ENCODE measurements at regions not wholly inside any gene's neighbourhood (a gene's known extent, or its start where the extent isn't known, plus 50 kb on each side); places are given as distances from the start of the nearest gene placed in this dataset.
A peak's percentile ranks its signal among the peaks of the same experiment; 100 is the strongest.
"Not testable (repeated sequence)": the region's sequence is repeated elsewhere in the genome, so short reads cannot be mapped to it uniquely, and the experiment has no call there.

DNA sequence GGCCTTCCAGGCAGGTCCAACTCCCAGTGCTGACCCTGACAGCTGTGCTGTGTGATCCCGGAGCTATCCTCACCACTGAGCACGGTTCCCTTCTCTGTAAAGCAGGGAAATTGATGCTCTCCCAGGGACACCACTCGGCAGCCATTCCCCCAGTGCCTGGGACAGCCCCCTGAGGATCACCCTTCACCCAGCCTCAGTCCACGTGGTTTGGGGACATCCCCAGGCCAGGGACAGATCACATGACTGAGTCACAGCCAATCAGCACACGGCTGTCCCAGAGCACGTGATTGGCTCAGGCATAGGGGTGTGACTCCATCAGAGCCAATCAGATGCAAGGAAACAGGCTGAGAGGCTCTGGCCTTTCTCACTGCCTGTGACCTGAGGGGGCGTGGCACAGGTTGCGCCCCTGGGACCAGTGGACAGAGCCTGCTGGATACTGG lies 68.8 kb upstream of the SFSWAP start:
- peak; percentile 28 to 55 (median 41) for DNase-seq

DNA sequence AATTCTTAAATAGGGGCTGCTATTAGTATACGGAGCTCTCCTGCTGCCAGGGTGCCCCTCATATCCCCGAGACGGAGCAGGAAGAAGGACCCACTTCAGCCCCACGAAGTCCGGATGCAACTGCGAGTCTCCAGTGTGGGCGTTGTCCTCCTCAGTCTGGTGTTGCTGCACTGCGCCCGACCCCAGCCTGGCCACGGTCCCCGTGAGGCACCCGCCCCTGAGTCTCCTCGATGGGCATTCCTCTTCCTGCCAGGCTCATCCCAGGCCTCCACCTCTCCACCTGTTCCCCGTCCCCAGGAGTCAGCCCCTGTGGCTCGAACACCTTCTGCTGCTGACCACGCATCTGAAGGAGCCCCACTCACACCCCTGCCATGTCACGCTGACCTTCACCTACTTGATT lies 68.1 kb upstream of the SFSWAP start:
- DNase-seq: no peak

DNA sequence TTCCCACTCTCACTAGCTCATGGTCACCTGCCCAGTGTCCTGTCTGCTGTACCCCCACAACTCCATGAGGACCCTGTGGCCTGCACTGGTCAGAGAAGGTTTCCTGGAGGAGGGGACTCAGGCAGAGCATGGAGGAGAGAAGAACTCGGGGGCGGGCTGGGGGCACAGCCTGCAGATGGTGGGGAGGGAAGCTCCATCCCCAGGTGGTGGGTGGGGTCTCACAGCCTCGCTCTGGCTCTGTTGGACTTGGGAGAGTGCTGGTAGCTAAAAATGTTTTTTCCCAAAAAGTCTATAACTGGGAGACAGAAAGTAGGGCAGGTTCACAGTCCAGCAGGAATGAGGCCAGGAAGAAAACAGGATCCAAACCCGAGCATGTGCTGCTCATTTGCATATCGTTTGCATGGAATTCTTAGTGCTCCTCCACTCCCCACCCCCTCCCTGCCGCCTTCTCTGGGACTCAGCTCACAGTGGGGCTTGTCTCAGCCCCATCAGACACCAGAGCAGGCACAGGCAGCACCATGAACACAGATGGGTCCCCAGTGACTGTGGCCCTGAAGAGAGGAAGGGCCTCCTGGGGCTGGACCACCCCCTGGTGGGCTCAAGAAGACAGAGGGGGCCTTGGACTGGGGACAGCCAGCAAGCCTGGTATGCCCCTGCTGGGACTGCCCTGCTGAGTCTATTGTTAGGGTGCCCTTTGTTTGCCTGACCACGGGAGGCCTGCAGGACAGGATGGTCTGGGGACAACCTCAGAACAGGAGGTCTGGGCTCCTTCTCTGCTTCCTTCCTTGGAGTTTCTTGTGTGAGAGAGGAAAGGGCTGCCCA lies 67.0 kb upstream of the SFSWAP start:
- no peak for DNase-seq

DNA sequence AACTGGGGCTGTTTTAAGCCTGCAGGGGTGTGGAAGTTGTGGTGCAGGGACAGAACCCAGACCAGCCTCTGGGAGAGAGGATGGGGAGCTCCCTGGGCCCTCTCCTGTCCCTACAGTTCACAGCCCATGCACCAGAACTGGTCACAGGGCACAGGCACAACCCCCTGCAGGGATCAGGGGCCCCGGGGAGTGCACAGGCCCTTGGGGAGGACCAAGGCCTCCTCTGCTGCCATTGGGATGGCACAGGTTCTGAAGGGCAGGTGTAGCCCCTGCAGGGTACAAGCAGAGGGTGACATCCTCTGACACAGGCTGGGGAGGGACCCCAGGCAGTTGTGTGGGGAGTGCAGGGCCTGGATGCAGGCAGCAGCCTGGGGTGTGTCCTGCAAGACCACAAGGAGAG lies 66.4 kb upstream of the SFSWAP start:
- no peak for DNase-seq

DNA sequence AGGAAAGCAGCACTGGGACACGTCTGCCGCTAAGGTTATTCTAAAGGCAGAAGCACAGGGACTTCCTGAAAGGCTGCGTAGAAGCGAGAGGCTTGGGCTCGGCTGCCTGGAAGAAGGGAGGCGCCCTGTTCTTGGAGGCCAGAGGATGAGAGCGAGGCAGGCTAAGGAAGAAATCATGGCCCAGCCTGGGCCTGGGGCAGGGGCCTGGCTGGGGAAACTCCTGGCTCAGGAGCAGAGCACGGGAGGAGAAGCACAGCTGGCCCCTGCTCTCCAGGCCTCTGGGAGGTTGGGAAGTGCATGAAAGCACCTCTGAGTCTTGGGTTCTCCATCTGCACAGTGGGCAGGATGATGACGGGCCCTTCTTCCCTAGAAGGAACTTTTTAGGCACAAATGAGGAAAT lies 66.0 kb upstream of the SFSWAP start:
- not testable (repeated sequence) for DNase-seq

DNA sequence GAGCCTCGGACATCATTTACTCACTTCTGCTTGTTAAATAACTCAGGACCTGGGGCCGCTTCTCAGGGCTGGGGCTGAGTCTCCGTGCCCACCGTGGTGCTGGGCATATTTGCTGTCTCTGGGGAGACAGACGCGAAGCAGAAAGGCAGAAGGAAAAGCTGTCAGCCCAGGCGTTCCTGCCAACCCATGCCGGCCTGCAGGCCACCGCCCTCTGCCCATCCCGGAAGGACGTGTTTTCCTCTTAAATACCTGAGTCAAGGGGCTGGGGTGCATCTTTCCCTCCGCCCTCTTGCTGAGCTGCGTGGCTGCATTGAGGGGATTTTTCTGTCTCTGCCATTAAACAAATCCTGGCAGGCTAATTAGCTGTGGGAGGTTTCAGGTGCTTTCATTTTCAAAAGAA lies 65.3 kb upstream of the SFSWAP start:
- DNase-seq: not testable (repeated sequence)

DNA sequence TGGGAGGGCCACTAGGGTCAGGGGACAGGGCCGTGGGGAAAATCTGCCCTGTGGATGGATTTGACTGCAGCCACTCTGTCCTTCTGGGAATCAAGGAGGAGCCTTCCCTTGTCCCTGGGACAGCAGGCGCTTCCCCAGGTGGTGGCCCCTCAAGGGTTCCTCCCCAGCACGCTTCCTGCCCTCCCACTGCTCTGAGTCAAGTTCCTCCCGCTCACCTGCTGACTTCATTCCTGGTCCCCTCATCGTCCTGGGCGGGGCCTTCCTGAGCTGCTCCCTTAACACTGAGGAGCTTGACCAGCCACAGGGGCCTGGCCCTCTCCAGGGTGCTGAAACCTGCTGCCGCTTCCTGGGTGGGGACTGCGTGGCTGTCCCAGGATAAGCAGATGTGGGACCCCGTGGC lies 64.4 kb upstream of the SFSWAP start:
- not testable (repeated sequence) for DNase-seq

DNA sequence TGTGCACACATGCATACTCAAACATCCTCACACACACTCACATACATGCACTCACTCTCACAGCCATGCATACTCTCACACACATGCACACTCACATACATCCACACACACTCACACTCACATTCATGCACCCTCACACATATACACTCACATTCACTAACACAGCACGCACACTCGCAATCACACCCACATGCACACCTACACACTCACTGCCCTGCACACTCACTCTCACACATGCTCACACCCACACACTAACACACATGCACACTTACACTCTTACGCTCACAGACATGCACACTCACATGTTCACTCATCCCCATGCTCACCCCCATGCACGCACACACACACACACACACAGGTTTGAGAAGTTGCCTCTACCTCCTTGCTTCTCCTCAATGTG lies 63.2 kb upstream of the SFSWAP start:
- no peak for DNase-seq

DNA sequence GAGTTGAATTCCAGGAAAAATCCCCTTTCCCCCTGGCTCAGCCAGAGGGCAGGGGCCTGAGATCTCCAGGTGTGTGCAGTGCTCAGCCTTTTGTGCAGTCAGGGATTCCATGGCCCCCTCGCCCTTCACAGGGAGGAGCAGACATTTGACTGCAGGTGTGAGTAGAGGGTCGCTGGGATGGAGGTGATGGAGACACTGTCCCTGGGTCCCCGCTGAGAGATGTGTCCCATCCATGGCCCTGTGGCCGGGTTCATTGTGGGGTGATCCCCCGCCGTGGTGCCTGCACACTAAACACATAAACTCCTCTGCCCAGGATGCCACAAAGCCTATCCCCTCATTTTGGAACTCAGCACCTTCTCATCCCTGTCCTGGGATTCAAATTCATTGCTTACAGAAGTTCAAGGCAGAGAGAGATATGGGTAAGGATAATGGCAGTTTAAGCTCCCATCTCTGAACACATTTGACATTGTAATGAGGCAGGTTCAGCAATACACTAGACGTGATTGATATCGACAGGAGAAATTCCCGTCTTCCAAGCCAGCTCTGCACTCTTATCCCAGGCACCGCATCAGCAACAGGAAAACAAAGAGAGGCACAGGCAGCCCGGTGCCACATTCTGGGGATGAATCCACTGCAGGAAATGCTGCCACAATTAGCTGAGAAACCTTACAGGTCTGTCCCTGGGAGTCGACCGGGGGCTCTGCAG lies 55.3 kb upstream of the SFSWAP start:
- not testable (repeated sequence) for DNase-seq

DNA sequence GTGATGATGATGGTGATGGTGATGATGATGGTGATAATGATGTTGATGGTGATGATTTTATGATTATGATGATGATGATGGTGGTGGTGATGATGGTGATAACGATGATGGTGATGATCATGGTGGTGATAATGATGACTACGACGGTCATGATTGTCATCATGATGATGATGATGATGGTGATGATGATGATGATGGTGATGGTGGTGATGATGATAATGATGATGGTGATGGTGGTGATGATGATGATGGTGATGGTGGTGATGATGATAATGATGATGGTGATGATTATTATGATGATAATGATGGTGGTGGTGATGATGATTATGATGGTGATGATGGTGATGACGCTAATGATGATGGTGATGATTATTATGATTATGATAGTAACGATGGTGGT lies 54.1 kb upstream of the SFSWAP start:
- not testable (repeated sequence) for DNase-seq

DNA sequence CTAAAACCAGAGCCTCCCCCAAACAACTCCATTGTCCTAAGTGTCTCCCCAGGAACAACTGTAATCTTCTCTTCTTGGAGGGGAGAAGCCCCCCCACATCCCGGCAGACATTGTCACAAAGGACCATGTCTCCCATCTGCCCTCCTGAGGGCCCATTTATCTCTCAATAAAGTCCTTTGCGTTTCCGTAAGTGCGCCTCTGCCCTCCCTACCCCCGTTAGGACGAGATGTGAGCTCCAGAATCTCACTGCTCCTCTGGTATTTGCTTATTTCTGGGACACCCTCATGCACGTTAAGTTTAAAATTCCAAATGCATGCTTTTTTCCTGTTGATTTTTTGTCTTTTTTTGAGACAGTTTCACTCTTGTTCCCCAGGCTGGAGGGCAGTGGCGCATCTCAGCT lies 52.3 kb upstream of the SFSWAP start:
- DNase-seq: not testable (repeated sequence)

DNA sequence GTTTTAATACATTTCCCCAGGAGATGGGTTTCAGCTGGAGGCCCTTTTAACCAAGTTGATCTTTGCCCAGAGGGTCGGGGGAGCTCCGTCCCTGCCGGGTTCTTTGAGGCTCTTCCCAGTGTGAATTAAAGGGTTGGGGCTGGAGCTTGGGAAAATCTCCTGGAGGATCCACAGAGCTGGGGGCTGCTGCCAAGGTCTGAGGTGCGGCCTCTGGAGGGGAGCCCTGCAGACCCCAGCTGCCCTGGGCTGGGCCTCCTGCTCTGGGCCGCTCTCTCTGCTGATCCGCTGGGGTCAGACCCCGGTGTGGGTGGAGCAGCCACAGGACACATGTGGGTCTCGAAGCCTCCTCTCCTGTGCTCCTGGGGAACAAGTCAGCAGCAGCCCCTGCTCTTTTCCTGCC lies 51.4 kb upstream of the SFSWAP start:
- not testable (repeated sequence) for DNase-seq

DNA sequence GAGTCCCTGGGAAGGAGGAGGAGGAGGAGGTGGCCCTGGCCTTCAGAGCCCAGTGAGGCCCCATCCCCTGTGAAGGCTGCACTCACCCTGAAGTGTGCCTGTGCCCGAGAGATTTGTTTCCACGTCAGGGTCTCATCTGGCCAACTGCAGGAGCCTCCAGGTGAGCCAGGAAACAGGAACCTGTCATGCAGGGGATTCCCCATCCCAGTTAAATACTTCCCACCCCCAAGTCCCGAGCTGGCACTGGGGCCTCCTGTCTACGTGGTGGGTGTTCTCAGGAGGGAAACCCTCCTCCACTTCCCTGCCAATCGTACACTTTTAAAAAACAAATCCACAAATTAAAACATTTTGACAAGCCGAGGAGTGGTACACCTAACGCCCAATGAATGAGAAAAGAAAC lies 50.9 kb upstream of the SFSWAP start:
- not testable (repeated sequence) for DNase-seq

DNA sequence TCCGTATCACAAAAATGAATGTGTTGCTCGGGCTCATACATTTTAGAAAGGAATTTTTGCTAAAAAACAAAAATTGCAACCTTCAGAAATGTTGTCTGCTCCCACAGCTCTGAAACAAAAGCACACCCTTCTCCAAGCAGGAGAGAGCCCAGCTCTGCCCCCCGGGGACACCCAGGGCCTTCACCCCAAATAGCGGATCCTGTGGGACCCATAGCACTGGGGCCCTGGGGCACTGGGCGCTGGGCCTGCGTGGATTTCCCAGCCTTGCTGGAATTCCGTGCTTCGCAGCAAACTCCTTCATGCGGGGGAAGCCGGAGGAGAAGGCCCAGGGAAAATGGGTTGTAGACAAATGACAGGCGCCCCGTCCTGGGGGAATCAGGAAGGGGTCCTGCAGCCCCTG lies 50.5 kb upstream of the SFSWAP start:
- DNase-seq: not testable (repeated sequence)
